AG09319 (cell line): ENCODE measurements at regions not wholly inside any gene's neighbourhood (a gene's known extent, or its start where the extent isn't known, plus 50 kb on each side); places are given as distances from the start of the nearest gene placed in this dataset.

ENCODE experiments used
- DNase-seq: peaks from one replicate; pipeline ENCODE4 v3.0.0-alpha.2; 2010; ENCODE audit warnings: low read depth; ENCODE audit errors: extremely low read depth
- CTCF ChIP-seq: IDR thresholded peaks from 2 replicates; pipeline ENCODE4 v1.5.1; 2011; ENCODE audit warnings: low read depth, mild to moderate bottlenecking, inconsistent platforms, low read length, moderate library complexity

GRCh38 chr9:107665057-107665456 lies 175.5 kb upstream of the KLF4 start:
- no peak for DNase-seq
- TF ChIP-seq CTCF: no peak

- DNase-seq: no peak
- TF ChIP-seq CTCF: no peak
These were observed 171.4 kb upstream of the KLF4 start for GRCh38 chr9:107660976-107661375.

- no peak for TF ChIP-seq CTCF
- no peak for DNase-seq
These were observed 163.8 kb upstream of the KLF4 start for GRCh38 chr9:107653263-107653821.

- TF ChIP-seq CTCF: no peak
- DNase-seq: no peak
These were observed 161.4 kb upstream of the KLF4 start for GRCh38 chr9:107650995-107651394.

- no peak for TF ChIP-seq CTCF
- no peak for DNase-seq
These were observed 160.8 kb upstream of the KLF4 start for GRCh38 chr9:107650321-107650720.

- no peak for TF ChIP-seq CTCF
These were observed 158.7 kb upstream of the KLF4 start for GRCh38 chr9:107648153-107648715.

GRCh38 chr9:107647611-107648010 lies 158.0 kb upstream of the KLF4 start:
- no peak for TF ChIP-seq CTCF
- no peak for DNase-seq

More at GRCh38 chr9:107648153-107648715, 158.7 kb upstream of the KLF4 start:
- no peak for DNase-seq
